Retinal pigment epithelial cell (primary cell): ENCODE measurements at regions not wholly inside any gene's neighbourhood (a gene's known extent, or its start where the extent isn't known, plus 50 kb on each side); places are given as distances from the start of the nearest gene placed in this dataset.

Source experiments
- DNase-seq: peaks from one replicate; pipeline ENCODE4 v3.0.0-alpha.2; 2010; ENCODE audit warnings: low read depth
- H3K4me3 ChIP-seq: 2 replicates; pipeline ENCODE4 v1.5.1; 2011; ENCODE audit warnings: mild to moderate bottlenecking, low read length, control low read depth, moderate library complexity
- CTCF ChIP-seq: conservative IDR thresholded peaks from 2 replicates; pipeline ENCODE4 v1.5.1; 2011; ENCODE audit warnings: low read depth, low read length, control low read depth, inconsistent platforms

DNA sequence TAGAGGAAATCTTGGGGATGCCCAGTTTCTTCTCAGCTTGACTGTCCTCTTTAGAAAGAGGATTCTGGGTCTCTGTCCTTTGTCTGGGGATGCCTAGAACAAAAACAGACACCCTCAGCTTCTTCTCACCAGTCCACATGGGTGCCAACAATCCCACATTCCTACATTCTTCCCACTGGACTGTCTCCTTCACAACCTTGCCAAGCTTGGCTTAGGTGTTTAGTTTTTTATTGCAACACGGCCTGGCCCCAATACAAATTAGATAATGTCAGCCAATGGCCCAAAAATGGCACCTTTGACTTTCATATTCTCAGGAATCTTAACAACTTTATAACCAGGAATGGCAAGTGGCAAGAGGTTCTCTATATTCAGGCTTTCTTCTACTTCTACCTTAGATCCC, 273.0 kb downstream of the RNF152 start:
- H3K4me3 ChIP-seq, result no peak overlapping the region
- no peak for DNase-seq
- TF ChIP-seq CTCF, result no peak

DNA sequence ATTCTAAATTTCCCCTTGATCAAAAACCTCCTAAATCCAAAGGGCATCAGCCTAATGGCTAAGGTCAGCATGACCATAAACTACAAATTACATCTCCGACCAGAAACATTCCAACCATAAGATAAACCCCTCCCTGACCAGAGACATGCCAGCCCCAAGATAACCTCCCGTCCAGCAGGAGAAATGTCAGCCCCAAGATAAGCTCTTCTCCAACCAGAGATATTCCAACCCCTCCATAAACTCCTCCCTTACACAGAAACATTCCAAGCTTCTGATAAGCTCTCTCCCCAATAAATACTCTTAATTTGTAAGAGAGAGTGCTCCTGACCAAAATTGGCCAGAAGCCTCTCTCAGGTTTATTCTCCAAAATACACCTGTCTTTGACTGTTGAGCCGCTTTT, 274.0 kb downstream of the RNF152 start:
- no peak for DNase-seq
- H3K4me3 ChIP-seq, result no peak overlapping the region
- TF ChIP-seq CTCF, result no peak

DNA sequence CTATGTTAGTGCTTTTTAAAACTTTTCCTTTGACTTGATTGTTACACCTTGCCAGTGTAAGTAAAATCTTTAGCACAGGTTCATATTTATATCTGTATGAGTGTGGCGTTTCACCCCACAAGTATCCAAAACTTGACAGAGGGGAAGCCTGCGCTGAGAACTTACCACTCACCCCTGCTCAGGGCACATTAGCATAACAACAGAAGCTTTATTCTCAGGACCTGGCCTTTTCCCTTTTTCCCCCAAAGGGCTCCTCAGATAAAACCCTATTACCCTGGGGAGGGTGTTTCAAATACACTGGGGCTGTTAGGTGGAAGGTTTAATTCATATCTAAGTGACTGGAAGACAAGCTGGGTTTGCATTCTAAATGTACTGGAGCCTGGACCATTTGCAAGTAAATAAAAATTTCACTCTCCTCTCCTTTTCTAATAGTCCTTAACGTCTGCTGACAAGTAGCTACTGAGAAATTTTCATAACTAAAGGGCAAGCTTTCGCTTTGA, 276.6 kb downstream of the RNF152 start:
- no peak overlapping the region for H3K4me3 ChIP-seq
- no peak for TF ChIP-seq CTCF
- DNase-seq, result no peak

DNA sequence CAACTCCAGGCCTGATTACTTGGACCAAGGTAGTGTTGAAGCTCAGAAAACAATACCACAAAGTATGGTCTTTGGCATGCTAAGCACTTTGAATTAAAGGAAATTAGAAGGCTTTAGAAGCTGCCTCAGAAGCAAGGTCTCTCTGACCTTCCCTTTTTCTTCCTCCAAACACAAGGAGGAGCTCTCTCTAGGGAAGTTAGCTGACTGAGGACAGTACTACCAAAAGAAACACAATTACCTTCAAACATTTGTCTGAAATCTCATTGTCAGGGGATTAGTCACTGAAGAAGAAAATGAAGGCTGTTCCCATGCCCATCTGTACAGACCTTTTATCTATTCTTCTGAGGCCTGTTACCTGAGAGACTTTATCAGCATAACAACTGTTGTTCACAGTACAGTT, 279.3 kb downstream of the CDH20 start:
- peak; percentile 33 for TF ChIP-seq CTCF
- DNase-seq, result no peak
- H3K4me3 ChIP-seq, result no peak overlapping the region

- no peak overlapping the region for H3K4me3 ChIP-seq
- no peak for TF ChIP-seq CTCF
- DNase-seq, result no peak
Observed at GRCh38 chr18:61609131-61609530, 275.9 kb downstream of the CDH20 start.

DNA sequence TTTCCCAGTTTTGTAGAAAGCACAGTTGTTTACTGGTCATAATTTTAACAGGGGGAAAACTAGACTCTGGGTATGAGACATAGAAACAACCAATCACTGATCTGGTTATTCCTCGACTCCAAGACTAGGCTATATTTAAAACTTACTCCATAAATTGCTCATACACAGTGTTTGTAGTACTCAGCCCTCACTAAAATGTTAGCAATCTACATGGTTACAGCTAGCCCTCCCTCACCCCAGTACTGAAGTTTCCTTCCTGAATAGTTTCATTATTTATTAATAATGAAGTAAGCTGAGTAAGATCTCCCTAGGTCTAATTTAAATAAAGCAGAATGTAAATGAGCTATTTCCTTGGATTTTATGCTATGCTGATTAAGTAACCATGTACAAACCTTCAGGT, 275.1 kb downstream of the CDH20 start:
- no peak for TF ChIP-seq CTCF
- no peak for DNase-seq
- H3K4me3 ChIP-seq, result no peak overlapping the region

GRCh38 chr18:61607867-61608266, 274.6 kb downstream of the CDH20 start:
- no peak for TF ChIP-seq CTCF
- H3K4me3 ChIP-seq, result no peak overlapping the region
- no peak for DNase-seq
